ENCODE measurements at regions not wholly inside any gene's neighbourhood (a gene's known extent, or its start where the extent isn't known, plus 50 kb on each side); places are given as distances from the start of the nearest gene placed in this dataset.

DNA sequence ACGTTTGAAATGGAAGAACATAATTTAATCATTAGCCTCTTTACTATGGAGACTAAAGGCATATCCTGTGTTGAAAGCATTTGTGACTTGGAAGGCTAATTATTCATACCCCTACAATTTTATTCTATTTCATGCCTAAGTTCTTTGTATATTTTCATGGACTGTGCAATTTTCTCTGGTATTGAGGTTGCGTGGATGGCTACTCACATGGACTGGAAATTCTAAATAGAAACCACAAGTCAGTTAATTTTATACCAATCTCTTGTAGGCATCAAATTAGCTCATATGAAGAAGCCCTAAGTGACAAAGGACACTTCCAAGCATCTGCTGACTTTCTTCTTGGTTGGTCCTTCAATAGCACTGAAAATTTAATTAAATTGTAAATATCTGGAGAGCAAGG lies 1353.5 kb downstream of the ROBO1 start:
- intact Hi-C loops (cut with DNase I): no loop called here
- ATAC-seq: no peak
- DNase-seq (ENCODE audit: missing footprints): no peak

DNA sequence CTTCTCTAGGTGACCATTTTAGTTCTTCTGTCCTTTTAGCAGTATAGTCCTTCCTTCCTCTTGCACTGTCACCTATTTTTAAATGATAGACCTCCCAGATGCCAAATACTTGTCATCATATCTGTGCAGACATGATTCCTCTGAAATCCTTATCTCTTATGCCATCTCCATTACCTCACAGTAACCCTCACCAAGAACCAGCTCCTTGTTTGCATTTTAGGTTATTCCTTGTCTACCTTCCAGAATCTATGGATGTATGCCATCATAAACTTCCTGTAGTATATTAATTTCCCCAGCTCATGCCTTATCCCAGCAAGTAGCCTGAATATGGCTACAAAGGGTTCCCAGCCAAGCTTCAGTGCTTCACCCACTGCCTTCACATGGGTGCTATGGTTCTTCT lies 1347.2 kb downstream of the ROBO1 start:
- intact Hi-C loops (cut with DNase I): no loop called here
- ATAC-seq: no peak
- no peak for DNase-seq (ENCODE audit: missing footprints)

DNA sequence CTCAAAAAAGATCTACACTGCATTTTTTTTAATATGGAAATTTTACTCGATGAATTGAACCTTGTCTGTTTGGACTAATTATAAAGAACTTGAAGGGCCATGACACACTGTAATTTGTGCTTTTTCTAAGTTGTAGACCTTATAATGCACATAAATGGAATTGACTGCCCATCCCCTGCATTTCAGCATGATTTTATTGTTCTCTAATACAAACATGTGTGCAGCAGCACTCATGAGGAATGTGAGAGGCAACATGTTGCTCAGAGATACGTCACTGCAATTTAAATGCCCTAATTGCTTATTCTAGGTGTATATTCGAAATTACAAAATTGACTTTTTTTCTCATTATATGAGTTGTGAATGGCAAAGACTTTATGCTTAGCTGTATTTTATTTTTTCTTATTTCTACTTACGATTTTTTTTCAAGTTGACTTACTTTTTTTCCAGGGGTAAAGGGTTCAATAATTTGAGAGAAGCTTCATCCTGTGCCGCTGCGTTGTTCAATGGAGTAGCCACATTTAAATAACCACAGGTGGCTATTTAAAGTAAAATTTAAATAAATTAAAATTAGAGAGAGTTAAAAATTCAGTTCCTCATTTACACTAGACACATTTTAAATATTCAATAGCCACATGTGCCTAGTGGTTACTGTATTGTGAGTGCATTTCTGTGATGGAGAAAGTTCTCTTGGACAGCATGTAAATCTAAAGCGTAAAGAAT lies 1346.4 kb downstream of the ROBO1 start:
- ATAC-seq: no peak
- no peak for DNase-seq (ENCODE audit: missing footprints)
- intact Hi-C loops (cut with DNase I): no loop called here

DNA sequence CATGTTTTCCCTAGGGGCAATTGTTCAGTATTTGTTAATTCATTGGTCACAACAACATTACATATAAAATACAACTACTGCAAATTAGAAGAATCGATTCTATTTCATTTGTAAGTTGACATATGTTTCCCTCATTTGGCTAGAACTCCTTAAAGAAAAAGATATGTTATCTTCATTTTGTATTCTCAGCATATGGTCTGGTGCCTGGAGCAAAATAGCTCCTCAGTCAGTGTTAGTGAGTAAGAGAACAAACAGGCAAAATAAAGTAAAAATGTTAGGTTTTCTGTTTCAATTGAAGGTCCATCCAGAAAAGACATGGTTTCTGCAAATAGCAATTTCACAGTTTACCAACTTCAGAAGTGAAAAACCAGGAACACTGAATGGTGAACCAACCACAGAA lies 1343.1 kb downstream of the ROBO1 start:
- intact Hi-C loops (cut with DNase I): no loop called here
- ATAC-seq (no peak), DNase-seq (ENCODE audit: missing footprints) (no peak)

DNA sequence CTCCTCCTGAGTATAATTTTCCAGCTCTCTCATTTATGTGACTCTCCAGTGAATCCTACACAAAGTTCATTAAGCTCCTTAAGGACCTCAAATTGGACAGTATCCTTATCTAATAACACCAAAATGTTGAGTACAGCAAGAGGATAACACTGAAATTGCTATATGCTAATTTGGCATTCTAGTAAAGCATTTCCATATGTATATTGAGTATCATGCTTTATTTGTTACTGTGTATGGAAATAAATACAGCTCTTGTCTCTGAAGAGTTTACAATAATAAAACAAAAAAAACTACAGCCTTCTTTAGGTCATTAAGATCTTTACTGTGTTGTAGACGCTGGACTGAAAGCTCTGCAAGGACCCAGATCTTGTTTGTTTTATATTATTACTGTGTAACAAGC lies 1341.3 kb downstream of the ROBO1 start:
- no peak for ATAC-seq

DNA sequence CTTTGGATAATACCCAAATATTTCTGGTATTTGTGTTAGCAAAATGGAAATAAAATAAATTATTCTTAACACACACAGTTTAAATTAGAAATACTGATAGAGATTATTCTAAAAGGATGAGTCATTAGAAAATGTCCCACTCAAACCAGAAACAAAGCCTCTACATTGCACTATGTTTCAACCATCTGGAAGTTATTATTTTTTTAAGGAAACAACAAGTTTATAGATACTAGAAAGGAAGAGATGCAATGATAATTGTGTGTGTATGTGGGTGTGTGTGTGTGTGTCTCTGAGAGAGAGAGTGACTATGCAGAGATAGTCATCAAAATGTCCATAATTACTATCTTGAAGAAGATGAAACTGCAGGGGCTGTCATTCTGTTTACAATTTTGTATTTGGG lies 1340.5 kb downstream of the ROBO1 start:
- no peak for DNase-seq (ENCODE audit: missing footprints)
- no peak for ATAC-seq
- intact Hi-C loops (cut with DNase I): no loop called here

More for the DNA sequence above, 1341.3 kb downstream of the ROBO1 start:
- intact Hi-C loops (cut with DNase I): no loop called here
- DNase-seq (ENCODE audit: missing footprints): no peak

DNA sequence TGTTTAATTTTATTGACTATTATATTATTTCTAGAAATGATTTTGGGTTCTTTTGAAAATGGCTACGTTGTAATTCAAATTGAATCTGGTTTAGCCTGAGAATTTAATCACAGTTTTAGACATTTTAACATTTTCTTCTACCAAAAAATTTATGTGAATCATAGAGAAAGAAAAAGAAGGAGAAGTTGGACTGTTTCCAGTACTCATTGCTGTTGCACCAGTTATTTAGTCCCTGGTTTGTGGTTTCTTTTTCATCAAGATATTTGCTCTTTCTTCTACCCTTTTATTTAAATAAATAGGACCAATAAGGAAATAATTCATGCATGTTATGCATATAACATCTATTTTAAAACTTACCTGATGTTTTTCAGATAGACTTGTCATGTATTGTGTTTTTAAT lies 1337.1 kb downstream of the ROBO1 start:
- intact Hi-C loops (cut with DNase I): no loop called here
- DNase-seq (ENCODE audit: missing footprints) (no peak), ATAC-seq (no peak)

DNA sequence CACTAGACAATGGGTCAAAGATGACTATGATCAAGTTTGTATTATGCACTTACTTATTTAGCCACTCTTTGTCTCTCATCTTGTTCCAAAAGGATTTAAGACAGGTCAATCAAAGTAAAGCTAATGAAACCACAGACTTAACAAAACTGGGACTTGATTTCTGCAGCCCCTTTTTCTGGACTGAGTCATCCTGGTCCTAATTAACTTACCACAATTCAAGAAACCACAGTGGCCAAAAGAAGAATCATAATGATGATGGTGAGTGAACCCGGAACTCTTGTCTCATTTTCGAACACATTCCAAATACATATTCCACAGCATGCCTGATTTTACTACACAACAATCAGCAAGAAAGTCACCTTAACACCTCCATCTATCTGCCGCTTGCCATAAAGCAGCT lies 1333.0 kb downstream of the ROBO1 start:
- ATAC-seq: no peak
- intact Hi-C loops (cut with DNase I): no loop called here
- DNase-seq (ENCODE audit: missing footprints): no peak

DNA sequence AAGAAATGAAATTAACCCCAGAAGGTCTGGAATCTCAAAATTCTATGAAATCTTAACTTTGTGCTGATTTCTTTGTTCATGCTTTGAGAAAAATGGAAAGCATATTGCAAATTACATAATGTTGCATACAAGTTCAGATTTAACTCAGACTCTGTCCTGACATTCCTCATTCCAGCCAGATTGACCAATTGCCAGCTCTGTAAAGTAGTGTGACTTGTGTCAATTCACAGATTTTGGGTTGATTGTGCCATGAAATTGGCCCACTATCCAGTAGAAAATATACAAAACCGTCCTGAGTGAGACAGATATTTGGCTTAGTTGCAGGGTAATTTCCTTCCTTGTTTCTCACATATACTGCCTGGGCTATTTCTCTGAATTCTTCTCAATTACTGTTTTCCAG lies 1312.6 kb downstream of the ROBO1 start:
- ATAC-seq: no peak
- no peak for DNase-seq (ENCODE audit: missing footprints)
- intact Hi-C loops (cut with DNase I): no loop called here

DNA sequence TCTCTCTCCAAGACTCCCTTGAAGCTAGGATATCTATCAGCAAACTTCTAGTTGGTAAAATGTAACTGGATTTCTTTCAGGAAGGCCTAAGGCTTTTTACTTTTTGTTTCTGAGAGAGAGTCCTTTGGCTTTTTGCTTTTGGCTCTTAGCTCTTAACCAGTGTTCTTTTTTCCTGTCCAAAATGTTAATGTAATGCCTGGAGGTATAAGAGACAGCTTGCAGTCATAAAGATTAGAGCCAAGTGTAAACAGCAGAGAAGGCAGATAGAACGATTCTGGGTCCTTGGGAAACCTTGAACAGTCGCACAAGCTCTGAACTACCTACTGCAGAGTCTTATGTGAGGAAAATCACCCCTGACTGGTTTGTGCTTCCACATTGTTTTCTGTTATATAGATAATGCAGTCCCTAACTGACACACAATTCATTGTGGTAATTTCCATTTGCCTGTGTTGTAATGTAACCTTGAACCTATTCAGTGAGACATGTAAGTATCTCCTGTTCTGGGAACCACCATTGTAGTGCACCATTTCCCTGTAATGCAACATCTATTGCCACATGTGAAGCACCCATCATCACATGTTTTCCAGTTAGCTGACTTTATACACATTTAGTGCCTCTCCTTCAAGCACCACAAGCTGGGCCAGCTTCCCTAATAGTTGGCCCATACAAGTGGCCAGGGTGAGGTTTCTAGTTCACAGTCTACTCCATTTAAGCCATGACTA lies 1311.9 kb downstream of the ROBO1 start:
- DNase-seq (ENCODE audit: missing footprints): no peak
- intact Hi-C loops (cut with DNase I): no loop called here
- ATAC-seq: no peak

DNA sequence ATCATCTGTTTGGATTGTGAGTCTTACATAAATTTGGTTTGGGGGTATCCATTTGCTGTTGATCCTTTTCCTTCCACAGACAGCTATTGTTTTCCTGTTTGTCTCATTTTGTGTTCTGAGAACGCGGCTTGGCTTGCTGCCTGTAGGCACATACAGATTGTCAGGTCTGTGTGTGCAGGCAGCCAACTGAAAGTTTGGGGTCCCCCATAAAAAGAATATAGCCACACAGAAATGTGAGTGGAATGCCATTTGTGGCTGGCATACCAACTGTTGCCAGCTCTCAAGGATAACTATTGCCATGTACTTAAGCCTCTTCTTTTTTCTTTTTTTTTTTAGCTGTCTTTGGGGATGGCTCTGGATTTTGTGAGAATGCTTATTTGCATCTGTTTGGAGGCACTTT lies 1308.0 kb downstream of the ROBO1 start:
- no peak for ATAC-seq
- DNase-seq (ENCODE audit: missing footprints): no peak
- intact Hi-C loops (cut with DNase I): no loop called here

DNA sequence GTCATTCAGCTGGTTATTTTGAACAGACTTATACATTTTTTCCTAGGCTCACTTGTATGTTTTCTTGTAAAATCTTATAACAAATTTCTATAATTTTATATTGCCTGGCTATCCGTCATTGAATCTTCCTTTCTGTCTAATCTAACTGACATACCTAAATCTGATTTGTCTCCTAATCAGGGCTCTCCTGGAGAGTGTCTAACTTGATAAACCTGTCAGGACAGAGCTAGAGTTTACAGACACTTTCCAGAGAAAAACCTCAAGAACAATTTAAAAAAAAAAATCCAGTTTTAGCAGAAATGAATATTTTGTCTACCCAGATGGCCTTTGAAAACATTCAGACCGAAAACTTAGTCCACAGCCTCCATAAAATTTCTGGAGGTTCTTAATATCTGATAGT lies 1305.8 kb downstream of the ROBO1 start:
- DNase-seq (ENCODE audit: missing footprints) (no peak), ATAC-seq (no peak)
- intact Hi-C loops (cut with DNase I): no loop called here

DNA sequence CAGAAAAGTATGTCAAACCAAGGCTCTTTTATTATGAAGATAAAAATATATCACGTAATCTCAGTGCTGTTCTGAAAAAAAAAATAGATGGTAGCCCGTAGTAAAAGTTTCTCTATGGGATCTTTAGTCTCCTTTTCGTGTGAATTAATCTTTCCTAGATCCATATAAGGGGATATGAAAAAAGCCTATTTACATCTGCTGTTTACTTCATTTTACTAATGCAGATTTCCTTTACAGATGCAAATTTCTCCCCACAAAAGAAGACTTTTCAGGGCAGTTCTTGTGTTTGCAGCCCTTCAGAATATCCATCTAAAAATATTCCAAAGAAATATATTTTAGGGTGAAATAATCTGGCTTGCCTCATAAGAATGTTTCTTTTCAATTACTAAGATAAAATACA lies 1291.7 kb downstream of the ROBO1 start:
- intact Hi-C loops (cut with DNase I): no loop called here
- ATAC-seq (no peak), DNase-seq (ENCODE audit: missing footprints) (no peak)

DNA sequence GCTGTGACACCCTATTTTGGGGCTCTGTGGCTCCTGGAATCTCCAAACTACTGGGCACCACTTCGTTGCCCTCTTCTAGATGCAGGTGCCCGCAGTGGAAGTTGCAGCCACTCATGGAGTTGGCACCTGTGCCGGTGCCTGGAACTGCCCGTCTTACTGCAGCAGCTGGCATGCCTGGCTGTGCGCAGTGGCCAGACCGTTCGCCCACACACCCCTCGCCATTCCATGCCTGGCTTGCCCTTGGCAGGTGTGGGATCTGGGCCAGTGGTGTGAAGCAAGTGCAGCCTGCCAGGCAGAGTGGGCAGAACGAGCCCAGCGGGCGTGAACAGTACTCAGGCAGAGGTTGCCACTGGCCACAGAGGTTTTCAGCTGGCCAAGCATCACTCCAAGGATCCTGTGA lies 1286.7 kb downstream of the ROBO1 start:
- intact Hi-C loops (cut with DNase I): no loop called here
- DNase-seq (ENCODE audit: missing footprints) (peak; percentile 54), ATAC-seq (no peak)

DNA sequence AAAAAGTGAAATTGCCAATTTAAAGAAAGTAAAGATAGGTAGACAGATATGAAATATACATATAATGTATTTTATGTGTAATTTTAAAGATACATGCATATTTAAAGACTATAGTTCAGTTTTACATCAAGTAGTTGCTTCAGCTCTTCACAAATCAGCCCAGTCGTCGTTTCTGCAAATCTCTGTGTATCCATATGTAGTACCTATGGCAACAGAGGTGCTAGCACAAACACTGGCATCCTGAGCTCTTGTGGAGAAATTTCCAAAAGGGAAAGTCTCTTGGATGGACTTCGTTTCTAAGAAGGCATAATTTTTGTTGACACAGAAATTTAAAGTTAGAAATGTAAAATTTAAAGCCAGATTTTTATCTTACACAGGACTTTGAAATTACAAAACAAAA lies 1284.7 kb downstream of the ROBO1 start:
- intact Hi-C loops (cut with DNase I): no loop called here
- DNase-seq (ENCODE audit: missing footprints) (no peak), ATAC-seq (no peak)

DNA sequence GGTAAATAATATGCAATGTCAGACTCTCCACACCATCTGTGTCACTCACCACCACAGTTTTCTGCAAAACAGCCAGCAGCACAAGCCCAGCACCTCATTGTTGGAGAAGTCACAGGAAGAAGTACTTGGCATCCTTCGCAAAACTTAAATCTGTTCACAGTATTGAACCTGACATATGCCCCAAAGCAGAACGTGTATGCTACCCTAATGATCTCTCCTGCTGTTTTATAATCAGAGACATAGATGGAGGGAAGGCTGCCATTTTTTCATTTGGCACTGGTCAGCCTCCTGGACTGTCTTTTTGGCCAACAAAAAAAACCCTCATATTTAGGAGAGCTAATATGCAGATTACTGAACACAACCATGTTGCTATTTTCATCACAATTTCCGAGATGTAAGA lies 1272.9 kb downstream of the ROBO1 start:
- no peak for ATAC-seq
- intact Hi-C loops (cut with DNase I): no loop called here
- DNase-seq (ENCODE audit: missing footprints): no peak

DNA sequence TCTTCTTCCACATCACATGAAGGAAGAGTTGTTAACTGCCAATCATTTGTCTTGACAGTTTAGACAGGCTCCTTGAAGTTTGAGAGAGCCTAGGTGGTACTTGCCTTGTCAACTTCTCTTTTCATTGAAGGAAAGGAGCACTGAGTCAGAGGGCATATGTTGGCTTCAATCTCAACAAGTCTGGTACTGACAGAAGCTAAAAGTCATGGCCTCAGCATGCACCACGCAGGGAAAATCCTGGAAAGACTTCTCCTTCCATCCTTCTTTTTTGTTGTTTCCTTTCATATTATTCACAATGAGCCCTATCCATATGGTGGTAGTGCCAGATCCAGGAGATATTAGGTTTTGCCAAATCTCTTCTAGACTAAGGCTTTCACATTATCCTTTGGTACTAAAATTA lies 1272.5 kb downstream of the ROBO1 start:
- intact Hi-C loops (cut with DNase I): no loop called here

DNA sequence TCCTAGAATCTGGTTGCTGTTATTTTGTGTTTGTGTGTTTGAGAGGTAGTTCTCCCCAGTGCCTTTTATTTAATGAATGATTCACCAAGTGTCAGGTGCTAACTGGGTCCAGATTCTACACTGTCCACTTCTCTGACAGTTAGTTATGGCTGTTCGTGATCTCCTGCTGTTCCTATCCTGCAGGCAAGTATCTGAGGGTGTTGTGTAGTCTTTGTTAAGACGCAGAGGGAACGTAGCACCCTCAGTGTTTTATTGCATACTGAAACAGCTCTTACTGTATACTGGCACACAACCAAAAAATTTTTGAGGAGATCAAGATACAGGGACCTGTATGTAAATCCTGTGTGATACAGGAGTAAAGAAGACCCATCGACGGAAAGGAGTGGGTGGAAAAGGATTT lies 1271.3 kb downstream of the ROBO1 start:
- ATAC-seq (peak; percentile 38), DNase-seq (ENCODE audit: missing footprints) (no peak)
- intact Hi-C loops (cut with DNase I): no loop called here

More for the DNA sequence above, 1272.5 kb downstream of the ROBO1 start:
- DNase-seq (ENCODE audit: missing footprints): no peak
- ATAC-seq: no peak

DNA sequence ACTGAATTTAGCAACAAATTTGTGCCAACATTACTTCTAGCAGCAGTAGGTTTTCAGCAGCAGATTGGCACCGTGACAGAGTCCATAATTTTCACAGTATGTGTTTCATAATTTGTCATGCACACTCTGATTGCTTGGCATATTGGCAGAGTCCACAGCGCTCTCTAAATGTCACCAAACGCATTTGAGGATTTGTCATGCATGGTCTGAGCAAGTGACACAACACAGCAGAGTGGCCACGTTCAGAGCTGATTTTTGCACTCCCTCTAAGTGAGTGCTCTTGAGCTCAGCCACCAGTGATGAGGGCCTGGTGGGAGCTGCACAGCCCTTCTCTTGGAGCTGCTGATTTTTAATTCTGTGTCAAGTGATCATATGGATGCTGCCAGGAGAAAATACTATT lies 1270.8 kb downstream of the ROBO1 start:
- intact Hi-C loops (cut with DNase I): no loop called here
- ATAC-seq: peak; percentile 97
- DNase-seq (ENCODE audit: missing footprints): peak; percentile 46

DNA sequence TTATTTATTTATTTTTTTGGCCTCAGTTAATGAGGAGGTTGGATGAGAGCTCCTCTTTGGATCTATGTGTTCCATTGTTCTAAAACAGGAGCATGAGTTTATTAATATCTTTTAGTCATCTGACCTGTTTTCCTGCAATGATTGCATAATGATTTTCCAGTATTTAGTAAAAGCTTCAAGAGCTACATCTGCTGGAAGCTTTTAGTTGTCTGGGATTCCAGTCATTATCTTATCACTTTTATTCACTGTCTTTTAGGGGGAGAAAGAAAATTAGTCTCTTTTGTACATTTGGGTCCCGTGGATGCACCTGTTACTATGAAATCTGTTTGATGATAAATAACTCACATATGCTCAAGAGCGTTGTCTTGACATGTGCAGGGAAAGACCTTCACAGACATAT lies 1270.0 kb downstream of the ROBO1 start:
- intact Hi-C loops (cut with DNase I): no loop called here
- DNase-seq (ENCODE audit: missing footprints) (no peak), ATAC-seq (no peak)

DNA sequence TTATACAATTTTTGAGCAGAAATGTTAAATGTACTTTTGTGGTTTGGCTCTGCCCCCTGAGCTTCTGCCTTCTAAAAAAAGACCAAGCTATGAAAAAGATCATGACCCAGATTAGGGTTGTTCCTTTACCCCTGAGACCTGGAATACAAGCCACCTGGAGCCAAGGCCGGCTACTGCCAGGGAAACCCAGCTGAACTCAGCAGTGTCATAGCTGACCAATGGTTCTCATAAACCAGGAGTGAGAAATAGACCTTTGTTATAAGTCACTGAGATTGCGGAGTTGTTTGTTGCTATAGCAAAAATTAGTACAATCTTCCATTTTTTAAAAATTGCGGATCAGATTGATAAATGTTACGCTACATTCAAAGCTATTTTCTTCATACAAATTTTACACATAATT lies 1261.7 kb downstream of the ROBO1 start:
- DNase-seq (ENCODE audit: missing footprints) (no peak), ATAC-seq (no peak)
- intact Hi-C loops (cut with DNase I): no loop called here

Measured in Right ventricle myocardium inferior (tissue), 1 donor.